Type B pancreatic cell (in vitro differentiated cells): ENCODE measurements at regions not wholly inside any gene's neighbourhood (a gene's known extent, or its start where the extent isn't known, plus 50 kb on each side); places are given as distances from the start of the nearest gene placed in this dataset.

Experiments
- DNase-seq: peaks from one replicate; pipeline ENCODE4 v3.0.0; 2021; ENCODE audit warnings: mixed read lengths; ENCODE audit not compliant: unreplicated experiment; ENCODE audit errors: extremely low spot score
- H3K27ac Mint-ChIP-seq: 2 replicates; pipeline ENCODE4 v1.8.0; 2021; ENCODE audit warnings: mild to moderate bottlenecking, mixed read lengths
- H3K27me3 Mint-ChIP-seq: 2 replicates; pipeline ENCODE4 v1.8.0; 2021; ENCODE audit warnings: mixed read lengths
- H3K36me3 Mint-ChIP-seq: 2 replicates; pipeline ENCODE4 v1.8.0; 2021; ENCODE audit warnings: mixed read lengths
- H3K4me1 Mint-ChIP-seq: one replicate; pipeline ENCODE4 v1.8.0; 2021; ENCODE audit warnings: mixed read lengths; ENCODE audit not compliant: unreplicated experiment
- H3K4me3 Mint-ChIP-seq: 2 replicates; pipeline ENCODE4 v1.8.0; 2021; ENCODE audit warnings: mild to moderate bottlenecking, mixed read lengths
- H3K9me3 Mint-ChIP-seq: 2 replicates; pipeline ENCODE4 v1.8.0; 2021; ENCODE audit warnings: mixed read lengths
- TF ChIP-seq, protein P1 (sequence below): fragments of 200-600 bp; sonication (generic); conservative IDR thresholded peaks from 2 replicates; pipeline ENCODE4 v1.5.0; 2021; ENCODE audit warnings: antibody characterized with exemption, mild to moderate bottlenecking

DNA sequence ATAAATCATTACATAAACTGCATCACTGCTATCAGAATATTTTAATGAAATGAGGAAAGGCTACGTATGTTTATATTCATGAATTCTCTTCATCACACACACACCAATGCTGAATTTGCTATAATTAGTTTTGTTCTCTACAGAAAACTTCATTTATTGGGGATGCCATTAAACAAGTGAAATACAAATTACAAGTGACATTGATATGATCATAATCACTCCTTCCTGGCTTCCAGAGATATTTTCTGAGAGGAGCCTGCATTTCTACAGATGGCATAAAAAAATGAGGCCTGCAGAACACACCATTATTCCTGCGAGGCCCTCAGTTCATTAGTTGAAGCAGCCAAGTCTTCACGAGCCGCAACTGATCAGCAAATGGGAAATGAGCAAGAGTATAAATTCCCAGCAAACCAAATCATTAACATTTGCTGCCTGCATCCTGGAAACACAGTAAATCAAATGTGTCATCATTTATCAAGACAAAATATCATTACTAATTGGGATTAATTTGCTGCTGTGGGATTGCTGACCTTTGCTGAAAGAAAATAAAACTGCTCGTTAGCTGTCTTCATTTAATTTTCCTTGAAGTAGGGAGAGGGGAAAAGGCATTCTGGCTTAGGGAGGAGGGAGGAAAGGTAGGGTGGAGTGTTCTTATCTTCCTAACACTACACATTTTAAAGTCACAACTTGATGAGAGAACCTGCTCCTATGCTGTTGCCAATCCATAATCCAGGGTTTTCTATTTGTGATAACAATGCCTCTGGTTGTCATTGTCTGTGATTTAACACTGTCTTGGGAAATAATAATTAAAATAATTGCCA lies 921.9 kb downstream of the SQOR start:
- H3K9me3 Mint-ChIP-seq, result no peaks in the 10 kb centered on the region
- no peaks in the 10 kb centered on the region for H3K27me3 Mint-ChIP-seq

DNA sequence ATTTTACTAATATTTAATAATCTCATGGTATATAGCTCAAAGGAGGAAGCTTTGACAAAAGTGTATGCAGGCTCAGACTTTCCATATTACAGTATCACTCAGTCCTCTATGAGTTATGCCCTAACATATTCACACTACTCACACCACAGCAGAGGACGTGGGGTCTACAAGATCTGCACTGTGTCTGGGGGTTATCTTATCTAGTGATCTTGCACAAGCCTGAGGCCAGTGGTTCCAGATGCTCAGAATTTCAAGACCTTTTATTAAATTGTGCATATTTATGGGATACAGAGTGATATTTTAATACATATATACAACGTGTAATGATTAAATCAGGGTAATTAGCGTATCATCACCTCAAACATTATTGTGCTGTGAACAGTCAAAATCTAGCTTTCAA lies 933.1 kb downstream of the SQOR start:
- Mint-ChIP-seq H3K27me3 (peaks cover 3% of the 10 kb centered on the region), H3K4me3 (no peak overlapping the region)
- TF ChIP-seq, protein P1, sequence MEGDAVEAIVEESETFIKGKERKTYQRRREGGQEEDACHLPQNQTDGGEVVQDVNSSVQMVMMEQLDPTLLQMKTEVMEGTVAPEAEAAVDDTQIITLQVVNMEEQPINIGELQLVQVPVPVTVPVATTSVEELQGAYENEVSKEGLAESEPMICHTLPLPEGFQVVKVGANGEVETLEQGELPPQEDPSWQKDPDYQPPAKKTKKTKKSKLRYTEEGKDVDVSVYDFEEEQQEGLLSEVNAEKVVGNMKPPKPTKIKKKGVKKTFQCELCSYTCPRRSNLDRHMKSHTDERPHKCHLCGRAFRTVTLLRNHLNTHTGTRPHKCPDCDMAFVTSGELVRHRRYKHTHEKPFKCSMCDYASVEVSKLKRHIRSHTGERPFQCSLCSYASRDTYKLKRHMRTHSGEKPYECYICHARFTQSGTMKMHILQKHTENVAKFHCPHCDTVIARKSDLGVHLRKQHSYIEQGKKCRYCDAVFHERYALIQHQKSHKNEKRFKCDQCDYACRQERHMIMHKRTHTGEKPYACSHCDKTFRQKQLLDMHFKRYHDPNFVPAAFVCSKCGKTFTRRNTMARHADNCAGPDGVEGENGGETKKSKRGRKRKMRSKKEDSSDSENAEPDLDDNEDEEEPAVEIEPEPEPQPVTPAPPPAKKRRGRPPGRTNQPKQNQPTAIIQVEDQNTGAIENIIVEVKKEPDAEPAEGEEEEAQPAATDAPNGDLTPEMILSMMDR, result no peak

More for the DNA sequence above, 921.9 kb downstream of the SQOR start:
- no peaks in the 10 kb centered on the region for H3K4me1 Mint-ChIP-seq
- DNase-seq, result no peak
- TF ChIP-seq, protein P1, result no peak
- H3K36me3 Mint-ChIP-seq, result no peaks in the 10 kb centered on the region
- H3K4me3 Mint-ChIP-seq, result no peak overlapping the region
- H3K27ac Mint-ChIP-seq, result no peak overlapping the region

DNA sequence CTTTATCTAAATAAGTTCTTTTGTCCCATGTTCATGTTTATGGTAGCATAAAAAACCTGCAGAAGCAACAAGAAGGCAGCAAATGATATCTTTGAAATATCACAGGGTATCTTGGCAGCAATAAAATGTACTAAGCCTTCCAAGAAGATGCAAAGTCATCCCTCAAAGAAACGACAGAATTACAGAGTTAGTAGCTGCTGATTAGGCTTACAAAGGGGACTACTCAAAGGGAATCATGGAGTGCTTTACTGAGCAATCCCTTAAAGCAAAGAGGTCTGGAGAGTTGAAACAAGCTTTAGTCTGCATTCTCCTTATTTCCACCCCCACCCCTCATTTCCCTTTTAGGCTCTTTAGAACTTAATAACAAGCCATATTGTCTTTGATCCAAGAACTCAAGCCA lies 935.0 kb downstream of the SQOR start:
- H3K4me1 Mint-ChIP-seq, result peaks cover 7% of the 10 kb centered on the region
- TF ChIP-seq, protein P1, result no peak
- no peak for DNase-seq
- no peak overlapping the region for H3K27ac Mint-ChIP-seq
- H3K4me3 Mint-ChIP-seq, result no peak overlapping the region
- no peaks in the 10 kb centered on the region for H3K36me3 Mint-ChIP-seq
- no peaks in the 10 kb centered on the region for H3K9me3 Mint-ChIP-seq
- H3K27me3 Mint-ChIP-seq, result no peaks in the 10 kb centered on the region

More for the DNA sequence above, 933.1 kb downstream of the SQOR start:
- no peak for DNase-seq
- no peaks in the 10 kb centered on the region for H3K4me1 Mint-ChIP-seq
- no peaks in the 10 kb centered on the region for H3K36me3 Mint-ChIP-seq
- no peak overlapping the region for H3K27ac Mint-ChIP-seq
- no peaks in the 10 kb centered on the region for H3K9me3 Mint-ChIP-seq

DNA sequence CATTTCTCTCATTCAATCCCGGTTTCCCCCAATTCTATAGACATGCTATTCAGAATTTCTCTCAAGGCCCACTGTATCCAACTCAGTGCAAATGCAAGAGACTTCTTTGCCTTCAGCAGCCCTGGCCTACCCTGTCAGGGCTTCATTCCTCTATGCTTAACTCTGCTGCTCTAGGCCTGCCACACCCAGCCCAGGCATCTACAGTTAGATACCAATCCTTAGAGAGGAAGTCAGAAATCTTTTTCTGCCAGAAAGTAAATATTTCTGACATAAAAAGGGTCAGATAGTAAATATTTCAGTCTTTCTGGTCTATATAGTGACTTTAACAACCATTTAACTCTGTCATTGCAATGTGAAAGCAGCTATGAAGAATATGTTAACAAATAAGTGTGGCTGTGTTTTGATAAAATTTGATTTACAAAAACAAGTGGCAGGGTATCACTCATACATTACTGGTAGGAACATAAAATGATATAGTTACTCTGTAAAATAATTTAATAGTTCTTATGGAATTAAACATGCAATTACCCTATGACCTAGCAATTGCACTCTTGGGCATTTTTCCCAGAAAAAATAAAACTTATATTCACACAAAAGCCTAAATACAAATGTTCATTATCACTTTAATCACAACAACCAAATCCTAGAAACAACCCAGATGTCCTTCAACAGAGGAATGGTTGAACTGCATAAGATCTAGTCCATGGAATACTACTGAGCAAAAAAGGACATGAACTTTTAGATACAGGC lies 942.0 kb downstream of the SQOR start:
- DNase-seq, result no peak
- Mint-ChIP-seq H3K9me3 (peaks cover 4% of the 10 kb centered on the region), H3K27me3 (no peaks in the 10 kb centered on the region), H3K4me1 (peaks cover 10% of the 10 kb centered on the region), H3K4me3 (peak overlapping the region; percentile 46), H3K27ac (peak overlapping the region; percentile 91), H3K36me3 (no peaks in the 10 kb centered on the region)
- TF ChIP-seq, protein P1, result no peak

DNA sequence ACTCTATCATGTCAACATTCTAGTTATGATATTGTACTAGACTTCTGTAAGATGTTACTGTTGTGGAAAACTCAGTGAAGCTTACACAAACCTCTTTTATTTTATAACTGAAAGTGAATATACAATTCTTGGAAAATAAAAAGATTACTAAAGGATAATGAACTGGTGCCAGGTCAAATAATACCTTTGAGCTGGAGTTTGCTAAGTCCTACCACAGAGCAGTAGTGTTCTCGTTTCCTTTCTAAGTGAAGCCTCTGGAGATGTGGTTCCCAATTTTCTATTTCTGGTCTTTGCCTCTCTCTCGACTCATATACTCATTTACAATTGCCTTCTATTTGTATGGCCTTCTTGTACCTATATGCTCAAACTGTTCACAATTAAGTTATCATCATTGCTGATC lies 942.9 kb downstream of the SQOR start:
- TF ChIP-seq, protein P1, result no peak
- H3K4me1 Mint-ChIP-seq, result peaks cover 10% of the 10 kb centered on the region
- H3K27ac Mint-ChIP-seq, result peak overlapping the region; percentile 91
- no peak overlapping the region for H3K4me3 Mint-ChIP-seq
- DNase-seq, result no peak
- H3K9me3 Mint-ChIP-seq, result peaks cover 4% of the 10 kb centered on the region
- H3K27me3 Mint-ChIP-seq, result no peaks in the 10 kb centered on the region
- H3K36me3 Mint-ChIP-seq, result no peaks in the 10 kb centered on the region
